ENCODE measurements at regions not wholly inside any gene's neighbourhood (a gene's known extent, or its start where the extent isn't known, plus 50 kb on each side); places are given as distances from the start of the nearest gene placed in this dataset.

GRCh38 chr5:114649878-114650277 lies 288.0 kb downstream of the KCNN2 start (continued):
- TF ChIP-seq, protein P1, sequence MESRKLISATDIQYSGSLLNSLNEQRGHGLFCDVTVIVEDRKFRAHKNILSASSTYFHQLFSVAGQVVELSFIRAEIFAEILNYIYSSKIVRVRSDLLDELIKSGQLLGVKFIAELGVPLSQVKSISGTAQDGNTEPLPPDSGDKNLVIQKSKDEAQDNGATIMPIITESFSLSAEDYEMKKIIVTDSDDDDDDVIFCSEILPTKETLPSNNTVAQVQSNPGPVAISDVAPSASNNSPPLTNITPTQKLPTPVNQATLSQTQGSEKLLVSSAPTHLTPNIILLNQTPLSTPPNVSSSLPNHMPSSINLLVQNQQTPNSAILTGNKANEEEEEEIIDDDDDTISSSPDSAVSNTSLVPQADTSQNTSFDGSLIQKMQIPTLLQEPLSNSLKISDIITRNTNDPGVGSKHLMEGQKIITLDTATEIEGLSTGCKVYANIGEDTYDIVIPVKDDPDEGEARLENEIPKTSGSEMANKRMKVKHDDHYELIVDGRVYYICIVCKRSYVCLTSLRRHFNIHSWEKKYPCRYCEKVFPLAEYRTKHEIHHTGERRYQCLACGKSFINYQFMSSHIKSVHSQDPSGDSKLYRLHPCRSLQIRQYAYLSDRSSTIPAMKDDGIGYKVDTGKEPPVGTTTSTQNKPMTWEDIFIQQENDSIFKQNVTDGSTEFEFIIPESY (IDR thresholded peaks at IDR 0.05), result no peak
- TF ChIP-seq ZNF384 (IDR thresholded peaks at IDR 0.05; ENCODE audit: borderline replicate concordance, low read depth, low read length), result no peak
- no peak for TF ChIP-seq HDAC2 (IDR thresholded peaks at IDR 0.05)
- TF ChIP-seq CHD1 (IDR thresholded peaks at IDR 0.05; ENCODE audit: low read depth, low read length), result no peak
- no peak for TF ChIP-seq ZBED1 (IDR thresholded peaks at IDR 0.05; ENCODE audit: borderline replicate concordance)
- TF ChIP-seq SMARCA5 (IDR thresholded peaks at IDR 0.05), result no peak
- no peak for TF ChIP-seq SREBF1 (IDR thresholded peaks at IDR 0.05; ENCODE audit: low read length)
- no peak for TF ChIP-seq TARDBP (IDR thresholded peaks at IDR 0.05; ENCODE audit: borderline replicate concordance)
- no peak for TF ChIP-seq MYB (IDR thresholded peaks at IDR 0.05; ENCODE audit: borderline replicate concordance, low read depth, low read length)
- TF ChIP-seq RELA (IDR thresholded peaks at IDR 0.05; ENCODE audit: borderline replicate concordance, partially characterized antibody), result no peak
- TF ChIP-seq SRF (IDR thresholded peaks at IDR 0.05; ENCODE audit: low read depth in 2 of 2, low read length in 2 of 2), result no peak

DNA sequence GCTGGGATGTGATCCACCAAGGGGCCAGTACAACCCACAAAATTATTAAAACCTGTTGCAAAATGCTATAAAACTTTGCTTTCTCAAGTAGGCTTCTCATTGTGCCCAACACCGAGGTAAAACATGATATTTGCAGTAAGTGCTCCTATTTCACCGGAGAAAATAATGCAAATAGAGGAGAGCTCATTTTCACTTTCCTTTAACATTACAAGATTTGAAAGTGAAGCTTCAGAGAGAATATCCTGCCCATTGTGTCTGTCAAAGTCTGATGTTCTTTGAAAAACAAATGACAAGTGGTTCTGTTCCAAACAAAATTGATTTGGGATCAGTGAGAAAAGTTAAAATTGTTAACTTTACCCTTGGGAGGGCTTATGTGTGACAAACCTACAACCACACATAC lies 287.1 kb downstream of the KCNN2 start:
- CTCF ChIA-PET, result interaction anchor here (0.8 kb wide), 1 partner anchor 154 kb away, joined by 3 read pairs; no protein-coding TSS in a partner anchor
- no TSS peak for BruUV-seq (replicated peaks)
- no peaks in the 10 kb centered on the region for H3K9me3 ChIP-seq (replicated peaks; ENCODE audit: control insufficient read depth, insufficient read depth, low read length)
- H3K4me2 ChIP-seq (ENCODE audit: control insufficient read depth, insufficient read depth), result no peak overlapping the region
- RAD21 ChIA-PET (ENCODE audit: unreplicated experiment), result no interaction called here
- ATAC-seq (no peak; the same call in 2 of the 3 replicates), DNase-seq (ENCODE audit: low read depth, low spot score) (no peak), FAIRE-seq (no peak)
- H4K20me1 ChIP-seq (ENCODE audit: control insufficient read depth, insufficient read depth), result no peaks in the 10 kb centered on the region
- in situ Hi-C loops (cut with MboI) (no loop called here), intact Hi-C loops (cut with micrococcal nuclease; ENCODE audit: unreplicated experiment) (no loop called here)
- no peaks in the 10 kb centered on the region for H3K79me2 ChIP-seq (ENCODE audit: control insufficient read depth, insufficient read depth, low read length)
- POLR2A ChIA-PET, result no interaction called here
- WGBS (ENCODE audit: insufficient coverage, insufficient replicate concordance, low lambda C conversion rate, missing lambda C conversion rate), result 27% methylated on average over 2 of the region's 2 CpGs
- no peak overlapping the region for H3K9ac ChIP-seq (ENCODE audit: control insufficient read depth, insufficient read depth, low read length)
- H3K27me3 ChIP-seq (replicated peaks in 1 of 2; ENCODE audit: control insufficient read depth in 2 of 2, insufficient read depth in 2 of 2, low read length in 1 of 2), result no peaks in the 10 kb centered on the region
- H3K36me3 ChIP-seq (ENCODE audit: control insufficient read depth in 2 of 2, insufficient read depth in 2 of 2, low read length in 1 of 2), result no peaks in the 10 kb centered on the region
- H3K4me3 ChIP-seq, result no peak overlapping the region
- no peaks in the 10 kb centered on the region for H3K4me1 ChIP-seq (ENCODE audit: control insufficient read depth, insufficient read depth, low read length)
- no peak overlapping the region for H2AFZ ChIP-seq (ENCODE audit: control insufficient read depth, low read depth, low read length)
- SMC1A ChIA-PET (ENCODE audit: uncharacterized antibody, unreplicated experiment), result no interaction called here
- H3K27ac ChIP-seq (ENCODE audit: control insufficient read depth, insufficient read depth), result no peak overlapping the region
- no peak for TF ChIP-seq HDGF (IDR thresholded peaks at IDR 0.05)
- TF ChIP-seq NFIC (IDR thresholded peaks at IDR 0.05; ENCODE audit: low read depth, low read length), result no peak
- no peak for TF ChIP-seq NKRF (conservative IDR thresholded peaks at IDR 0.05)
- no peak for TF ChIP-seq SMARCA5 (IDR thresholded peaks at IDR 0.05)
- TF ChIP-seq BHLHE40 (IDR thresholded peaks at IDR 0.05; ENCODE audit: borderline replicate concordance in 1 of 2, low read depth in 2 of 2, low read length in 1 of 2), result no peak
- no peak for TF ChIP-seq ZBED1 (IDR thresholded peaks at IDR 0.05; ENCODE audit: borderline replicate concordance)
- TF ChIP-seq TAF1 (IDR thresholded peaks at IDR 0.05; ENCODE audit: borderline replicate concordance, low read depth, low read length), result no peak
- no peak for TF ChIP-seq ATF2 (IDR thresholded peaks at IDR 0.05; ENCODE audit: low read length)
- TF ChIP-seq, protein P1 (IDR thresholded peaks at IDR 0.05), result no peak
